ENCODE measurements at regions not wholly inside any gene's neighbourhood (a gene's known extent, or its start where the extent isn't known, plus 50 kb on each side); places are given as distances from the start of the nearest gene placed in this dataset.
"Not testable (repeated sequence)": the region's sequence is repeated elsewhere in the genome, so short reads cannot be mapped to it uniquely, and the experiment has no call there.

GRCh38 chr1:206273104-206273503, 69.8 kb downstream of the SRGAP2 start:
- not testable (repeated sequence) for TF ChIP-seq POLR2A (IDR thresholded peaks at IDR 0.05; ENCODE audit: low read depth, low read length); POLR2AphosphoS5 (IDR thresholded peaks at IDR 0.05; ENCODE audit: low read depth, low read length); PAX5 (IDR thresholded peaks at IDR 0.05; ENCODE audit: insufficient read depth, low read length, severe bottlenecking)
